SW480 (cell line): ENCODE measurements at regions not wholly inside any gene's neighbourhood (a gene's known extent, or its start where the extent isn't known, plus 50 kb on each side); places are given as distances from the start of the nearest gene placed in this dataset.
"Not testable (repeated sequence)": the region's sequence is repeated elsewhere in the genome, so short reads cannot be mapped to it uniquely, and the experiment has no call there.

Experiments
- DNase-seq: peaks from one replicate; pipeline ENCODE4 v3.0.0-alpha.2; 2016; ENCODE audit warnings: low spot score

DNA sequence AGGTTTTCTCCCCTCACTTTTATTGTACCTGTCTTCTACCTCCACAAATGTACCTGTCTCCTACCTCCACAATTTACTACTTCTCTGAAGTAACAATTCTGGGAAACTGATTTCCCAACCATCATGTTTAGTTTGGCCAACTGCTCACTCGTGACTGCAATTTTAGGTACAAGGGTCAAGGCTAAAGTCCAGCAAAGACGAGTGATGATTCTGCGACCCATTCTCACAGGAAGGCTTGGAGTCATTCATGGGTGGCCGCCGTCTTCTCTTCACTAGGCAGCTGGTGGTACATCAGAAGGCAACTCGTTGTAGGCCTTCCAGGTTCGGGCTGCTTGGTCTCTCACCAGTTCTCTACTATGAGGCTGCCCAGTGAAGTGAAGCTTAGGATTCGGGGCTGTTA is 483.8 kb upstream of the JARID2 start:
- no peak for DNase-seq

GRCh38 chr6:14763139-14763538 is 482.7 kb upstream of the JARID2 start:
- no peak for DNase-seq

DNA sequence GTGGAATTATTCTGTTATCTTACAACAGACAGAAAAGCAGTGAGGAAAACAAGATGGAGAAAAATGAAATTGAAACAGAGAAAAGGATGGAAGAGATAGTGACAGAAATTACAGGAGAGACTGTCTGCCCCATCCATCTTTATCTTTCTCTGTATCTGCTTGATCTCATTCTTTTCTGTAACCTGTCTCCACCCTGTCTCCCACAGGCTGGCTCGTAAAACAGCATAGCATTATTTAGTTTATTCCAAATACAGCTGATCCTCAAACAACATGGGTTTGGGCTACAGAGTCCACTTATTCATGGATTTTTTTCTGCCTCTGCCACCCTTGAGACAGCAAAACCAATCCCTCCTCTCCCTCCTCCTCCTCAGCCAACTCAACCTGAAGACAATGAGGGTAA is 482.3 kb upstream of the JARID2 start:
- DNase-seq, result no peak

- no peak for DNase-seq
Measured at GRCh38 chr6:14765106-14765505, 480.8 kb upstream of the JARID2 start.

DNA sequence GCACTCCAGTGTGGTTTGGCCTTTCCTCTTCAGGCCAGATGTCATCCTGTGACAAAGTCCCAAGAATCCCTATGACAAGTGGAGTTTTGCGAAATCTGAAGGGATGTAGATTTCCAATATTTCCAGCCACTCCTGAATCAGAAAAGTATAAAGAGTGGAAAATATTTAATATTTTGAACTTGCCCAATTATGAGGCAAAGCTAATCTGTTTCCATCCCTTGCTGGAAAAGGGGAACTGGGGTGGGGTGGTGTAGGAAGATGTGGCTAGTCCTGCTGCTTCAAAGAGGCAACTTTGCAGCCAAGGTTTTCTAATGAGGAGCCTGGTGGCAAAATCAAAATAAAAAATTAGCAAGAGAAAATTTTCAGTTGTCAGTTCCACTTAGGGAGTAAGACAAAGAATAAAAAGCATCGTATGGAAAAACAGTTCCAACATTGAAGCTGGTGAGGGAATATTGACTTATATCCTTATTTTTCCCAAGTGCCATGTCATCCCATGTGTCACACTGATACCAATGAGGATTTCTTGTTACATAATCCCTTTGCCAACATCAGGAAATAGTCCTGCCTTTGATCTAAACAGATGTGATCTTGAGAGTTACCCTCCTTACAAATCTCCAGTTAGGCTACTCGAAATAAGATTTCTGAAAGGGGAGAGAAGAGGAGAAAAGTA is 480.0 kb upstream of the JARID2 start:
- DNase-seq, result no peak

GRCh38 chr6:14766391-14766994 is 479.4 kb upstream of the JARID2 start:
- no peak for DNase-seq

DNA sequence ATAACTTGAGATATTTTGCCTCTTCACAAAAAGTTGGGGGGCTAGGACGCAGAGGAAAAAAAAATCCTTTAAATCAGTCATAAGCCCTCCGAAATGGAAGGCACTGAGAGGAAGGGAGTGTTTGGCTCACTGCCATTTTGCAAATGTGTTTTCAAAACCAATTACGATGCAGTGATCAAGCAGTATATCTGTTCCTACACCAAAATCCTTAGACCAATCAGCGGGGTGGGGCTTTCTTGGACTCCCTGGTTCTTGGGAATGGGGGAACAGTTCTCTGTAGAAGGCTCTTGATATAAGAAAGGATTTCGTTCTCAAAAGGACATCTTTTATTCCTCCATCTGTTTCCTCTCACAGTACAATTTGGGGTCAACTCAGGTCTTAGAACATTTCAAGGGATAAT is 478.6 kb upstream of the JARID2 start:
- no peak for DNase-seq

DNA sequence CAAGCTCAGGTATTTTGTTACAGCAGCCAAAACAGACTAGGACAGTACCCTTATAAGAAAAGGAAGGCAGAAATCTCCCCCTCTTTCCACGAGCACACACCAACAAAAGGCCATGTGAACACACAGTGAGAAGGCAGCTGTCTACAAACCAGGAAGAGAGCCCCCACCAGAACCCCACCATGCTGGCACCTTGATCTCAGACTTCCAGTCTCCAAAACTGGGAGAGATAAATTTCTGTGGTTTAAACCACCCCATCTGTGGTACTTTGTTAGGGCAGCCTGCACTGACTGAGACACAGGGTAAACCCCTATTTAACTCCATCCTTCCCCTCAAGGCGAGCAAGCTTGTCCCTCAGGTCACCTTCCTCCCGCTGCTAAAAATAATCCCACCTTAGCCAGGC is 475.8 kb upstream of the JARID2 start:
- DNase-seq, result no peak

DNA sequence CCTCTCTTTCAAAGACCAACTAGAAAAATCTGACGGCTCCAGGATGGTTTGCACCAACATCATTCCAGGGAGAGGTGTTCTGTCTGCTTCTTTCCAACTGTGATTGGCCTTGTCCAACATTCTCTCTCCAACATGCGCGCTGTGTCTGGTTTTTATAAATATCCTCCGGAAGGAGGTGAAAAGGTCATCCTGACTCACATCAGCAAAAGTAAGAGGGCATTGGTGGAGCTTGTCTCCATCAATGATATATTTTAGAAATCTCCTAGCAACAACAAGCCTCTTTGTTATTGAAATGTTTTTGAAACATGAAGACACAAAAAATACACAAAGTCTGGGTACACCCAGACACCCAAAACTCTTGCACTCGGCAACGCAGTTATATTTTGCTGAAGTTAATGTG is 475.3 kb upstream of the JARID2 start:
- no peak for DNase-seq

GRCh38 chr6:14771016-14771415 is 474.9 kb upstream of the JARID2 start:
- no peak for DNase-seq

GRCh38 chr6:14772188-14772587 is 473.7 kb upstream of the JARID2 start:
- no peak for DNase-seq

DNA sequence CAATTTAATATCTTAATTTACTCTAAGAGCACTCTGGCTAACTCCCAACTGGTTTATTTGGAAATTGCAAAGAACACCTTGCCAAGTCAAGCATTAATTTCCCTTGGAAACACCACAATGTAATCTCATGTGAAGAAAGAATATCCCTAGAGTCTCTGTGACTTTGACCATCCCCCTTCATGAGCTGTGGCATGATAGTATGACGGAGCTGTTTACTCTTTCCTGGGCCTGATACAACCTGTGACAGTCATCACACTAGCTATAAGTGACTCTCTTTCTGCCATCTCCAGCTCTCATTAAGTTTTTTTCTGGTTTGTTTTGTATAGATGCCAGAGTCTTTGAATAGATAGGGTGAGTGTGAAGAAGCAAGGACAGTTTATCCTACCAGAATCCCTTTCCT is 470.3 kb upstream of the JARID2 start:
- no peak for DNase-seq

GRCh38 chr6:14776307-14776706 is 469.6 kb upstream of the JARID2 start:
- DNase-seq, result no peak

GRCh38 chr6:14781772-14782525 is 463.9 kb upstream of the JARID2 start:
- DNase-seq, result no peak

GRCh38 chr6:14782921-14783464 is 462.9 kb upstream of the JARID2 start:
- not testable (repeated sequence) for DNase-seq

DNA sequence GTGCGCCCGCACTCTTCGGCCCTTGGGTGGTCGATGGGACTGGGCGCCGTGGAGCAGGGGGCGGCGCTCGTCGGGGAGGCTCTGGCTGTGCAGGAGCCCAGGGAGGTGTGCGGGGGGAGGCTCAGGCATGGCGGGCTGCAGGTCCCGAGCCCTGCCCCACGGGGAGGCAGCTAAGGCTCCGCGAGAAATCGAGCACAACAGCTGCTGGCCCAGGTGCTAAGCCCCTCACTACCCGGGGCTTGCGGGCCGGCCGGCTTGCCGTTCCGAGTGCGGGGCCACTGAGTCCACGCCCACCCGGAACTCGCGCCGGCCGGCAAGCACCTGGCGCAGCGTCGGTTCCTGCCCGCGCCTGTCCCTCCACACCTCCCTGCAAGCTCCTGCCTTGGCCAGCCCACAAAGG is 462.3 kb upstream of the JARID2 start:
- DNase-seq, result no peak

GRCh38 chr6:14784596-14785492 is 461.0 kb upstream of the JARID2 start:
- no peak for DNase-seq

- DNase-seq, result no peak
Measured at GRCh38 chr6:14785493-14785790, 460.4 kb upstream of the JARID2 start.

DNA sequence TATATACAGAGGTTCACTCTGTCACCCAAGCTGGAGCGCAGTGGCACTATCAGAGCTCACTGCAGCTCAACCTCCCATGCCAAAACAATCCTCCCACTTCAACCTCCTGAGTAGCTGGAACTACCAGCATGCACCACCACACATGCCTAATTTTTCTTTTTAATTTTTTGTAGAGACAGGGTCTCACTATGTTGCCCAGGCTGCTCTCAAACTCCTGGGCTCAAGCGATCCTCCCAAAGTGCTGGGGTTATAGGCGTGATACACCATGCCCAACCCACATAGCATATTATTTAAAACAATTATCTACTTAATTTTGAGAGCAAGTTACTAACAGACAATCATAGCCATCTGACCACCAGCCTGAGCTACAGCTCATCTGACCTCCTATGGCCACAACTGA is 459.9 kb upstream of the JARID2 start:
- DNase-seq, result no peak

DNA sequence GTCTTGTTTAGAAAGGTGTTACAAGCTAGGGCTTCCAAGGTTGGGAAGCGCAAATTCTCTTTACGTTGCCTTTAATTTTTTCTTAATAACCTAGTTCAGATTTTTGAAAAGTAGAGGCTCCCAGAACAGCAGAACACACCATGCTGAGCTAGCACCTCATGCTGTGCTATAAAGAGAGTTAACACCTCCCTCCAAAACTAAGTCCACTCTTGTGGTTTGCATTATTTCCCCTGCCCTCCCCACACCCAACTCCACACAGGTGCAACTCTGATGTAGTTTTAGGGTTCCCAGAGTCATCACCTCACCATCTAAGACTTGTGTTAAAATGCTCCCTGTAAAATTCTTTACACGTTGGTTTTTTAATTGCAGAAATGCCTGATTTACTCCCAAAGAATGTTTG is 459.4 kb upstream of the JARID2 start:
- DNase-seq, result no peak

GRCh38 chr6:14787250-14787649 is 458.6 kb upstream of the JARID2 start:
- DNase-seq, result no peak

DNA sequence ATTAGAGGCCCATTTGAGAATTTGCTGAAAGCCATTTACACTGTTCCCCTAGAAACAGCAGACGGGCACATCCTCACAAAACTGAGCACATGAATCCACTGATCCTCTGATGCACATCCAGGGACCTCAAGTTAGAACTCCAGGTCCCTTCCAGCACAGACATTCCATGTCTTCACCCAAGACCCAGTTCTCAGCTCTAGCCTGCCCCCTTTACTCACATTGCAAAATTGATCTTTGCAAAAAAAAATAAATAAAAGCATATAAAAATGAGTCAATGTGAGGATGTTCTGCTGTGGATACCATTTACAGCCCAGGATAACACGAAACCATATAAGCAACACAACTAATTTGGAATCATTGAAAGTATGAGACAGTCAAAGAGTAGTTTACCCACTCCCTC is 458.2 kb upstream of the JARID2 start:
- DNase-seq, result no peak
